ENCODE measurements at regions not wholly inside any gene's neighbourhood (a gene's known extent, or its start where the extent isn't known, plus 50 kb on each side); places are given as distances from the start of the nearest gene placed in this dataset.

GRCh38 chr9:684054-684890 lies 157.2 kb upstream of the DMRT1 start (continued):
- 0 out of 2 replicates have a peak, but pooled peaks have one; percentile 26 for TF ChIP-seq FOXO4 (CRISPR knock-in tag; conservative IDR thresholded peaks at IDR 0.05)
- TF ChIP-seq IKZF1 (IDR thresholded peaks at IDR 0.05) = no peak
- no peak for TF ChIP-seq CEBPB (IDR thresholded peaks at IDR 0.05; ENCODE audit: borderline replicate concordance, low read depth, low read length)
- TF ChIP-seq ZEB1 (IDR thresholded peaks at IDR 0.05; ENCODE audit: insufficient replicate concordance, low read depth) = peak; percentile 26
- TF ChIP-seq DRAP1 (CRISPR knock-in tag; IDR thresholded peaks at IDR 0.05) = peak; percentile 84
- no peak for TF ChIP-seq RFX1 (IDR thresholded peaks at IDR 0.05)
- TF ChIP-seq CC2D1A (CRISPR knock-in tag; IDR thresholded peaks at IDR 0.05) = no peak
- no peak for TF ChIP-seq POGZ (CRISPR knock-in tag; IDR thresholded peaks at IDR 0.05)
- 0 out of 2 replicates have a peak, but pooled peaks have one; percentile 22 for TF ChIP-seq PHF21A (CRISPR knock-in tag; IDR thresholded peaks at IDR 0.05)
- peak; percentile 19; the same call in 1 of the 2 replicates for TF ChIP-seq SAP130 (CRISPR knock-in tag; IDR thresholded peaks at IDR 0.05; ENCODE audit: low read depth)
- 0 out of 2 replicates have a peak, but pooled peaks have one; percentile 42 for TF ChIP-seq MYPOP (CRISPR knock-in tag; IDR thresholded peaks at IDR 0.05)
- TF ChIP-seq AFF4 (CRISPR knock-in tag; IDR thresholded peaks at IDR 0.05) = peak; percentile 6
- no peak for TF ChIP-seq TBX3 (IDR thresholded peaks at IDR 0.05; ENCODE audit: borderline replicate concordance)
- no peak for TF ChIP-seq GABPA (IDR thresholded peaks at IDR 0.05; ENCODE audit: low read depth, low read length)
- TF ChIP-seq GABPA (CRISPR knock-in tag; IDR thresholded peaks at IDR 0.05; ENCODE audit: low read depth) = no peak; the same call in 1 of the 2 replicates
- peak in 1 of 2 experiments; percentile 7; a peak in 1 of 4 replicates for TF ChIP-seq ATF4 (CRISPR knock-in tag; IDR thresholded peaks at IDR 0.05)

Data from HepG2 (cell line).